A673 (cell line): ENCODE measurements at regions not wholly inside any gene's neighbourhood (a gene's known extent, or its start where the extent isn't known, plus 50 kb on each side); places are given as distances from the start of the nearest gene placed in this dataset.

Source experiments
- CTCF ChIP-seq: fragments of 300-800, 200-600 bp; sonication (generic); conservative IDR thresholded peaks from 2 replicates; pipeline ENCODE4 v1.5.1; 2017; ENCODE audit warnings: low read depth, mild to moderate bottlenecking, antibody characterized with exemption, low read length, moderate library complexity, mixed read lengths
- EZH2 ChIP-seq: fragments of 200-600 bp; sonication (generic); IDR thresholded peaks from 2 replicates; pipeline ENCODE4 v1.6.1; 2017; ENCODE audit warnings: borderline replicate concordance, low read depth, mild to moderate bottlenecking, mixed read lengths, antibody characterized with exemption, low read length; ENCODE audit not compliant: poor library complexity, severe bottlenecking

- TF ChIP-seq CTCF (no peak), EZH2 (no peak)
Observed at GRCh38 chr6:81933608-81934051, 181.1 kb upstream of the TENT5A start.
